ENCODE measurements at regions not wholly inside any gene's neighbourhood (a gene's known extent, or its start where the extent isn't known, plus 50 kb on each side); places are given as distances from the start of the nearest gene placed in this dataset.

DNA sequence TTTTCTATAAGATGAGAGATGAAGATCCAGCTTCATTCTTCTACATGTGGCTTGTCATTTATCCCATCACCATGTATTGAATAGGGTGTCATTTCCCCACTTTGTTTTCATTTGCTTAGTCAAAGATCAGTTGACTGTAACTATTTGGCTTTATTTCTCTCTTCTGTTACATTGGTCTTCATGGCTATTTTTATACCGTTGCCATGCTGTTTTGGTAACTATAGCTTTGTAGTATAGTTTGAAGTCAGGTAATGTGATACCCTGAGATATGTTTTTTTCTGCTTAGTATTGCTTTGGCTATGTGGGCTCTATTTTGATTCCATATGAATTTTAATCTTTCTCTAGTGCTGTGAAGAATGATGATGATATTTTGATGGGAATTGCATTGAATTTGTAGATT, 514.3 kb downstream of the GBA3 start:
- no peaks in the 10 kb centered on the region for H4K20me1 ChIP-seq (ENCODE audit: insufficient read depth, low read length)
- H3K4me1 ChIP-seq (ENCODE audit: control insufficient read depth, insufficient read depth, low read length) = no peaks in the 10 kb centered on the region
- H3K27ac ChIP-seq (ENCODE audit: insufficient read depth, low read length) = no peak overlapping the region
- no peak overlapping the region for H2BK120ac ChIP-seq (ENCODE audit: low read depth, low read length)
- no peak overlapping the region for H3K18ac ChIP-seq (ENCODE audit: low read depth, low read length)
- DNase-seq (no peak), ATAC-seq (ENCODE audit: low read depth) (no peak)
- H3K23ac ChIP-seq (ENCODE audit: low read depth, low read length) = no peak overlapping the region
- no peak overlapping the region for H3K4me3 ChIP-seq (ENCODE audit: insufficient read depth, low read depth, low read length)
- CTCF ChIA-PET = no interaction called here
- H2AFZ ChIP-seq (replicated peaks; ENCODE audit: low read length, poor library complexity) = no peak overlapping the region
- in situ Hi-C loops (cut with MboI; ENCODE audit: low sequenced_read_pairs) = no loop called here
- no TSS peak for BruUV-seq (replicated peaks)
- no peak overlapping the region for H2BK5ac ChIP-seq (ENCODE audit: low read depth, low read length, poor library complexity, severe bottlenecking)
- dilution Hi-C loops (cut with HindIII; ENCODE audit: low sequenced_read_pairs, unreplicated experiment) = no loop called here
- no peak overlapping the region for H2BK20ac ChIP-seq (ENCODE audit: low read depth, low read length)
- H3K56ac ChIP-seq (ENCODE audit: extremely low read depth, insufficient read depth, low read length) = no peak overlapping the region
- no peak overlapping the region for H4K8ac ChIP-seq (ENCODE audit: low read depth in 2 of 2, low read length in 2 of 2)
- H3K79me1 ChIP-seq (ENCODE audit: low read depth in 1 of 2, low read length in 2 of 2) = no peaks in the 10 kb centered on the region
- TF ChIP-seq, protein P1, sequence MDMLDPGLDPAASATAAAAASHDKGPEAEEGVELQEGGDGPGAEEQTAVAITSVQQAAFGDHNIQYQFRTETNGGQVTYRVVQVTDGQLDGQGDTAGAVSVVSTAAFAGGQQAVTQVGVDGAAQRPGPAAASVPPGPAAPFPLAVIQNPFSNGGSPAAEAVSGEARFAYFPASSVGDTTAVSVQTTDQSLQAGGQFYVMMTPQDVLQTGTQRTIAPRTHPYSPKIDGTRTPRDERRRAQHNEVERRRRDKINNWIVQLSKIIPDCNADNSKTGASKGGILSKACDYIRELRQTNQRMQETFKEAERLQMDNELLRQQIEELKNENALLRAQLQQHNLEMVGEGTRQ (IDR thresholded peaks at IDR 0.05; ENCODE audit: low read depth, low read length) = no peak
- no peak for TF ChIP-seq RAD21 (IDR thresholded peaks at IDR 0.05; ENCODE audit: low read length)
- TF ChIP-seq BHLHE40 (IDR thresholded peaks at IDR 0.05; ENCODE audit: low read depth, low read length) = no peak
- TF ChIP-seq, protein P2, sequence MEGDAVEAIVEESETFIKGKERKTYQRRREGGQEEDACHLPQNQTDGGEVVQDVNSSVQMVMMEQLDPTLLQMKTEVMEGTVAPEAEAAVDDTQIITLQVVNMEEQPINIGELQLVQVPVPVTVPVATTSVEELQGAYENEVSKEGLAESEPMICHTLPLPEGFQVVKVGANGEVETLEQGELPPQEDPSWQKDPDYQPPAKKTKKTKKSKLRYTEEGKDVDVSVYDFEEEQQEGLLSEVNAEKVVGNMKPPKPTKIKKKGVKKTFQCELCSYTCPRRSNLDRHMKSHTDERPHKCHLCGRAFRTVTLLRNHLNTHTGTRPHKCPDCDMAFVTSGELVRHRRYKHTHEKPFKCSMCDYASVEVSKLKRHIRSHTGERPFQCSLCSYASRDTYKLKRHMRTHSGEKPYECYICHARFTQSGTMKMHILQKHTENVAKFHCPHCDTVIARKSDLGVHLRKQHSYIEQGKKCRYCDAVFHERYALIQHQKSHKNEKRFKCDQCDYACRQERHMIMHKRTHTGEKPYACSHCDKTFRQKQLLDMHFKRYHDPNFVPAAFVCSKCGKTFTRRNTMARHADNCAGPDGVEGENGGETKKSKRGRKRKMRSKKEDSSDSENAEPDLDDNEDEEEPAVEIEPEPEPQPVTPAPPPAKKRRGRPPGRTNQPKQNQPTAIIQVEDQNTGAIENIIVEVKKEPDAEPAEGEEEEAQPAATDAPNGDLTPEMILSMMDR (conservative IDR thresholded peaks at IDR 0.05; ENCODE audit: low read depth, low read length) = no peak
- TF ChIP-seq MXI1 (IDR thresholded peaks at IDR 0.05; ENCODE audit: borderline replicate concordance, low read depth, low read length) = no peak
- H4K5ac ChIP-seq (ENCODE audit: low read depth, low read length) = no peak overlapping the region
- POLR2A ChIA-PET (ENCODE audit: unreplicated experiment) = no interaction called here
- no peaks in the 10 kb centered on the region for H3K9me3 ChIP-seq (ENCODE audit: control insufficient read depth, insufficient read depth, low read length)
- H3K36me3 ChIP-seq (ENCODE audit: control insufficient read depth, insufficient read depth, low read length) = no peaks in the 10 kb centered on the region
- no peak overlapping the region for H3K4ac ChIP-seq (ENCODE audit: low read depth, low read length)
- H3K4me2 ChIP-seq (ENCODE audit: low read depth, low read length) = no peak overlapping the region
- no peak overlapping the region for H2BK15ac ChIP-seq (ENCODE audit: low read depth, low read length)
- WGBS, 2 experiments (ENCODE audit: extremely low coverage in 2 of 2, insufficient read length in 1 of 2) = no CpG with 5 or more reads among the region's 1 CpG
- H3K27me3 ChIP-seq (ENCODE audit: control insufficient read depth, insufficient read depth, low read length) = no peaks in the 10 kb centered on the region
- H3K9me1 ChIP-seq (ENCODE audit: insufficient read depth, low read length) = no peaks in the 10 kb centered on the region
- no peak overlapping the region for H4K91ac ChIP-seq (ENCODE audit: insufficient read depth, low read depth, low read length)
- H3K14ac ChIP-seq (replicated peaks; ENCODE audit: low read depth, low read length) = no peak overlapping the region
- intact Hi-C loops (cut with micrococcal nuclease) = no loop called here
- no peak overlapping the region for H3K9ac ChIP-seq (ENCODE audit: low read depth, low read length)
- H2AK9ac ChIP-seq (replicated peaks; ENCODE audit: low read depth, low read length, poor library complexity) = no peak overlapping the region
- H2AK5ac ChIP-seq (ENCODE audit: low read depth, low read length) = no peak overlapping the region
